PC-3 (cell line): ENCODE measurements at regions not wholly inside any gene's neighbourhood (a gene's known extent, or its start where the extent isn't known, plus 50 kb on each side); places are given as distances from the start of the nearest gene placed in this dataset.
A peak's percentile ranks its signal among the peaks of the same experiment; 100 is the strongest.

Experiments
- ATAC-seq: fragments of 200-7000 bp; cut with Tn5 transposase; 2 replicates; pipeline ENCODE4 v1.9.1; 2020; ENCODE audit warnings: mild to moderate bottlenecking, moderate library complexity
- BruUV-seq: library from RNA; stranded (reverse); fragments of 400-500 nt; replicated peaks from 2 replicates; lab custom pipeline; 2021; lab: Mats Ljungman, UMichigan
- CTCF ChIA-PET: fragments of 300-600 bp; sonication (Branson Sonifier 250); formaldehyde crosslinking; loops from one replicate; lab custom pipeline; 2022; ENCODE audit warnings: antibody characterized with exemption; lab: Charles Lee
- POLR2A ChIA-PET: fragments of 300-600 bp; sonication (Branson Sonifier 250); formaldehyde crosslinking; loops from one replicate; lab custom pipeline; 2022; ENCODE audit warnings: antibody characterized with exemption; ENCODE audit not compliant: unreplicated experiment; lab: Charles Lee
- DNase-seq: peaks from one replicate; pipeline ENCODE4 v3.0.0-alpha.2; 2015
- H2AFZ ChIP-seq: fragments of 300-600 bp; sonication (generic); 2 replicates; pipeline ENCODE4 v1.6.0; 2016; ENCODE audit warnings: antibody characterized with exemption, low read length
- H3F3A ChIP-seq: fragments of 300-600 bp; sonication (generic); one replicate; pipeline ENCODE4 v1.6.0; 2017; ENCODE audit warnings: antibody characterized with exemption, low read length, control low read depth, mild to moderate bottlenecking; ENCODE audit not compliant: unreplicated experiment
- H3K27ac ChIP-seq: fragments of 300-600 bp; sonication (generic); 2 replicates; pipeline ENCODE4 v1.5.1; 2016; ENCODE audit warnings: mild to moderate bottlenecking, low read length
- H3K27me3 ChIP-seq: fragments of 300-600 bp; sonication (generic); 2 replicates; pipeline ENCODE4 v1.6.1; 2016; ENCODE audit warnings: low read length, mixed read lengths
- H3K36me3 ChIP-seq: fragments of 300-600 bp; sonication (generic); 2 replicates; pipeline ENCODE4 v1.6.1; 2016; ENCODE audit warnings: low read depth, mixed run types, low read length, mixed read lengths
- H3K4me1 ChIP-seq: fragments of 300-600 bp; sonication (generic); 2 replicates; pipeline ENCODE4 v1.5.1; 2016; ENCODE audit warnings: low read length; ENCODE audit not compliant: insufficient read depth
- H3K4me2 ChIP-seq: fragments of 300-600 bp; sonication (generic); 2 replicates; pipeline ENCODE4 v1.6.0; 2016; ENCODE audit warnings: low read length
- H3K4me3 ChIP-seq: fragments of 300-600 bp; sonication (generic); 2 replicates; pipeline ENCODE4 v1.5.1; 2016; ENCODE audit warnings: mild to moderate bottlenecking, low read length, mixed read lengths
- H3K79me2 ChIP-seq: fragments of 300-600 bp; sonication (generic); 2 replicates; pipeline ENCODE4 v1.6.1; 2017; ENCODE audit warnings: low read length, mixed read lengths
- H3K9ac ChIP-seq: fragments of 300-600 bp; sonication (generic); 2 replicates; pipeline ENCODE4 v1.6.0; 2016; ENCODE audit warnings: mild to moderate bottlenecking, low read length
- H3K9me2 ChIP-seq: fragments of 300-600 bp; sonication (generic); replicated peaks from 2 replicates; pipeline ENCODE4 v1.6.1; 2016; ENCODE audit warnings: mixed run types, low read length, mixed read lengths
- H3K9me3 ChIP-seq: fragments of 300-600 bp; sonication (generic); 2 replicates; pipeline ENCODE4 v1.6.1; 2016; ENCODE audit warnings: low read length, mixed read lengths
- H4K20me1 ChIP-seq: fragments of 300-600 bp; sonication (generic); 2 replicates; pipeline ENCODE4 v1.6.1; 2016; ENCODE audit warnings: low read length, mixed read lengths
- EZH2 ChIP-seq: fragments of 300-600 bp; sonication (generic); IDR thresholded peaks from one replicate; pipeline ENCODE4 v1.6.1; 2017; ENCODE audit warnings: antibody characterized with exemption, mild to moderate bottlenecking, low read length; ENCODE audit not compliant: unreplicated experiment
- EZH2phosphoT487 ChIP-seq: fragments of 300-600 bp; sonication (generic); IDR thresholded peaks from 2 replicates; pipeline ENCODE4 v1.6.1; 2018; ENCODE audit warnings: mild to moderate bottlenecking, antibody characterized with exemption, low read length, borderline replicate concordance
- intact Hi-C: fragments of 100-400 bp; cut with micrococcal nuclease; formaldehyde crosslinking; loops from 2 replicates; pipeline ENCODE4 v1.9.0; 2023
- TF ChIP-seq, protein P1 (sequence below): fragments of 300-600 bp; sonication (generic); conservative IDR thresholded peaks from 2 replicates; pipeline ENCODE4 v1.5.1; 2017; ENCODE audit warnings: antibody characterized with exemption, low read depth, mild to moderate bottlenecking, low read length

DNA sequence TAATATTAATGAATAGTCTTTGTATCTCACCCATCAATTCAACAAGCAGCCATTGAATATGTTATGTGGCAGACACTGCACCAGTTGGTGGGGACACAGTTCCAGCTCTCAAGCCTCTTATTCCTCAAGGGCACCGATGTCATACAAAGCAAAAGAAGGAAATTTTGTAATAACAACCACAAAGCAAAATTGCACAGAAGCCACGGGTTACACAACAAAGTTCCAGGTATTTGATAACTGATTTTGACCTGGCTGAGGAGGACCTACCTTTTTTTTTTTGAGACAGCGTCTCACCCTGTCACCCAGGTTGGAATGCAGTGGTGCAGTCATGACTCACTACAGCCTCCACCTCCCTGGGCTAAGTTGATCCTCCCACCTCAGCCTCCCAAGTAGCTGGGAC, 266.7 kb downstream of the FOXO1 start:
- no peak overlapping the region for H2AFZ ChIP-seq
- ATAC-seq (no peak), DNase-seq (peak; percentile 10)
- H4K20me1 ChIP-seq = no peaks in the 10 kb centered on the region
- H3K36me3 ChIP-seq = no peaks in the 10 kb centered on the region
- no peaks in the 10 kb centered on the region for H3F3A ChIP-seq
- BruUV-seq = no TSS peak
- H3K9me3 ChIP-seq = no peaks in the 10 kb centered on the region
- H3K9me2 ChIP-seq = no peaks in the 10 kb centered on the region
- H3K4me2 ChIP-seq = no peak overlapping the region
- no peak for TF ChIP-seq EZH2
- TF ChIP-seq, protein P1, sequence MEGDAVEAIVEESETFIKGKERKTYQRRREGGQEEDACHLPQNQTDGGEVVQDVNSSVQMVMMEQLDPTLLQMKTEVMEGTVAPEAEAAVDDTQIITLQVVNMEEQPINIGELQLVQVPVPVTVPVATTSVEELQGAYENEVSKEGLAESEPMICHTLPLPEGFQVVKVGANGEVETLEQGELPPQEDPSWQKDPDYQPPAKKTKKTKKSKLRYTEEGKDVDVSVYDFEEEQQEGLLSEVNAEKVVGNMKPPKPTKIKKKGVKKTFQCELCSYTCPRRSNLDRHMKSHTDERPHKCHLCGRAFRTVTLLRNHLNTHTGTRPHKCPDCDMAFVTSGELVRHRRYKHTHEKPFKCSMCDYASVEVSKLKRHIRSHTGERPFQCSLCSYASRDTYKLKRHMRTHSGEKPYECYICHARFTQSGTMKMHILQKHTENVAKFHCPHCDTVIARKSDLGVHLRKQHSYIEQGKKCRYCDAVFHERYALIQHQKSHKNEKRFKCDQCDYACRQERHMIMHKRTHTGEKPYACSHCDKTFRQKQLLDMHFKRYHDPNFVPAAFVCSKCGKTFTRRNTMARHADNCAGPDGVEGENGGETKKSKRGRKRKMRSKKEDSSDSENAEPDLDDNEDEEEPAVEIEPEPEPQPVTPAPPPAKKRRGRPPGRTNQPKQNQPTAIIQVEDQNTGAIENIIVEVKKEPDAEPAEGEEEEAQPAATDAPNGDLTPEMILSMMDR = no peak
- no peak for TF ChIP-seq EZH2phosphoT487
- H3K27me3 ChIP-seq = no peaks in the 10 kb centered on the region
- intact Hi-C loops = loop anchor here (10.0 kb wide), 1 partner anchor 145 kb away; no protein-coding TSS in a partner anchor
- no peak overlapping the region for H3K9ac ChIP-seq
- ChIA-PET POLR2A (no interaction called here), CTCF (no interaction called here)
- peaks cover 26% of the 10 kb centered on the region for H3K4me1 ChIP-seq
- no peak overlapping the region for H3K27ac ChIP-seq
- no peaks in the 10 kb centered on the region for H3K79me2 ChIP-seq
- no peak overlapping the region for H3K4me3 ChIP-seq

GRCh38 chr13:40401911-40402776, 264.3 kb downstream of the FOXO1 start:
- CTCF ChIA-PET = no interaction called here
- H2AFZ ChIP-seq = no peak overlapping the region
- no peaks in the 10 kb centered on the region for H3K9me2 ChIP-seq
- TF ChIP-seq, protein P1 = no peak
- TF ChIP-seq EZH2 (no peak), EZH2phosphoT487 (no peak)
- no peaks in the 10 kb centered on the region for H3K36me3 ChIP-seq
- no peaks in the 10 kb centered on the region for H3K27me3 ChIP-seq
- H3K9ac ChIP-seq = peak overlapping the region; percentile 61
- no peaks in the 10 kb centered on the region for H3F3A ChIP-seq
- ATAC-seq (peak; percentile 70), DNase-seq (peak; percentile 89)
- H3K9me3 ChIP-seq = no peaks in the 10 kb centered on the region
- intact Hi-C loops = loop anchor here (10.0 kb wide), 1 partner anchor 143 kb away; no protein-coding TSS in a partner anchor
- no peaks in the 10 kb centered on the region for H3K79me2 ChIP-seq
- peaks cover 41% of the 10 kb centered on the region for H3K4me1 ChIP-seq
- POLR2A ChIA-PET = interaction anchor here (0.7 kb wide), 1 partner anchor 16 kb away, joined by 3 read pairs; no protein-coding TSS in a partner anchor
- no peaks in the 10 kb centered on the region for H4K20me1 ChIP-seq
- no TSS peak for BruUV-seq
- H3K27ac ChIP-seq = peak overlapping the region; percentile 83
- peak overlapping the region; percentile 78 for H3K4me2 ChIP-seq
- H3K4me3 ChIP-seq = peak overlapping the region; percentile 17; the same call in 1 of the 2 replicates
